Stimulated activated naive CD4-positive, alpha-beta T cell (primary cell): ENCODE measurements at regions not wholly inside any gene's neighbourhood (a gene's known extent, or its start where the extent isn't known, plus 50 kb on each side); places are given as distances from the start of the nearest gene placed in this dataset.

ENCODE experiments used
- DNase-seq, 6 experiments: peaks; one replicate each; lab custom pipeline; 2025; lab: John Stamatoyannopoulos, UW

DNA sequence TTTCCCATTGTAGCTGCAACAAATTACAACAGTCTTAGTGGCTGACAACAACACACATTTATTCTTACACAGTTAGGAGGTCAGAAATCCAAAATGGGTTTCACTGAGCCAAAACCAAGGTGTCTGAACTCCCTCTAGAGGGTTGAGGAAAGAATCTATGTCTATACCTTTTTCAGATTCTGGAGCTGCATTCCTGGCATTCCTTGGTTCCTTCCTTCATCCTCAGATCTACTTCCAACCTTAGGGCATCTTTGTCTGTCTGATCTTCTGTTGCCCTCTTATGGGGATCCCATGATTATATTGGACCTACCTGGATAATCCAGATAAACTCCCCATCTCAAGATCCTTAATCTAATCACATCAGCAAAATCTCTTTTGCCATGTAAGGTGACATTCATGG lies 540.9 kb upstream of the MAP3K7 start:
- no peak for DNase-seq

- DNase-seq, result no peak
These were observed 540.0 kb upstream of the MAP3K7 start for GRCh38 chr6:91126876-91127275.

DNA sequence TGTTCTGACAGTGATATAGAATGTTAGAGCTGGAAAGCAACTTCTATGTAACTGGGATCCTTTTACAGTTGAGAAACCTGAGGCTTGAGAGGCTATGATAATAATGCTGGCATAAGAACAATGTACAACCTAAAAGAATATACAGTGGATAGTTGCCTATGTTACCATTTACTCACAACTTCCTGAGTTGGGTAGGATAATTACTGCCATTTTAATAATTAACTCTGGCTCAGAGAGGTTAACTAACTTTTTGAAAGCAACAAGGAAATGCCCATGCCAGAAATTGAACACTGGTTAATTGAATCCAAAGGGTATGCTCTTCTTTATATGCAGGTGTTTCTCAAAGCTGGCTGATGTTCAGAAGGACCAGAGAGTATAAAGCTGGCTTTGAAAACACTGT lies 530.7 kb upstream of the MAP3K7 start:
- no peak for DNase-seq

DNA sequence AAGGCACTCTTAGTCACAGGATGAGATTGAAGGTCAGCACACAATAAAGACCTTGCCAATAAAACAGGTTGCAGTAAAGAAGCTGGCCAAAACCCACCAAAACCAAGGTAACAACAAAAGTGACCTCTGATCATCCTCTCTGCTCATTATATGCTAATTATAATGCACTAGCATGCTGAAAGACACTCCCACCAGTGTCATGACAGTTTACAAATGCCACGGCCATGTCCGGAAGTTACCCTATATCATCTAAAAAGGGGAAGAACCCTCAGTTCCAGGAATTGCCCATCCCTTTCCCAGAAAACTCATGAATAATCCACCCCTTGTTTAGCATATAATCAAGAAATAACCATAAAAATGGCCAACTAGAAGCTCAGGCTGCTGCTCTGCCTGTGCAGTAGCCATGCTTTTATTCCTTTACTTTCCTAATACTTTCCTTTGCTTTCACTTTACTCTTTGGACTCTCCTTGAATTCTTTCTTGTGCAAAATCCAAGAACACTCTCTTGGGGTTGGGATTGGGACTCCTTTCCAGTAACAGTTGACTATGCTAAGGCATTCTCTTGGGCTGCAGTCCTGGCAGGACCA lies 527.3 kb upstream of the MAP3K7 start:
- no peak for DNase-seq

- DNase-seq, result no peak
These were observed 519.2 kb upstream of the MAP3K7 start for GRCh38 chr6:91106083-91106482.

GRCh38 chr6:91105532-91105931 lies 518.7 kb upstream of the MAP3K7 start:
- DNase-seq, result no peak

DNA sequence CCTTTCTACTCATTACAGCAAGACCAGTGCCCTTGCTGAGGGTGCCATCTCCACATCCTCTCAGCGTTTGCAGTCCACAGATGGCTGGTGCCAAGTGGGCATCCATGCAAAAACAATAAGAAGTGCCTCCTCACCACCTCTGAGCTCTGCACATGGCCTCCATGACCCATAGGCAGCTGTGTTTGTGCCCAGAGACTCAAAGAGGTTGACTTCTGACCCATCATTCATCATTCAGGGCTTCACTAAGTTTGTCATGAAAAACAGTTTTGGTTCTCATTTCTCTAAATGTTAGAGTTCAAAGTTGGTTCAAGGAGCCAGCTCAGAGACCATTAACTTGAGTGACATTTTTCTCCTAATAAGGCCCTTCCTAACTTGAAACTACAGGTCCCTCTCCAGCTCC lies 512.6 kb upstream of the MAP3K7 start:
- DNase-seq, result no peak

DNA sequence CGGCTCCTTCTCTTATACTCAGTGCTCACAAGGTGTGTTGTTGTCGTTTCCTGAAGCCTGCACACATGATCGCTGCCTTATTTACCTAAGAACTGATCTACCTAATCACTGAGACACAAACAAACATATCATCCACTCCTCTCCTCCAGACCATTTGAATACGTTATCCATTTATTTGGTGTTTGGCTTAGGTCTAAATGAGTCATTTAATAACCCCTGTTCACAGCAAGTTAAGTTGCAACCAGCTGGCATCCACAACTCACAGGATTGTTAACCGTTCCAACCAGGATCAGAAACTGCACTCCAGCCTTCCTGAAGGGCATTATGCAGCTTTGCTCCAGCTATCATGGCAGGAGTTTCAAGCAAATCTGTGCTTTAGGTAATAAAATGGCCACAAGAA lies 511.1 kb upstream of the MAP3K7 start:
- no peak for DNase-seq

DNA sequence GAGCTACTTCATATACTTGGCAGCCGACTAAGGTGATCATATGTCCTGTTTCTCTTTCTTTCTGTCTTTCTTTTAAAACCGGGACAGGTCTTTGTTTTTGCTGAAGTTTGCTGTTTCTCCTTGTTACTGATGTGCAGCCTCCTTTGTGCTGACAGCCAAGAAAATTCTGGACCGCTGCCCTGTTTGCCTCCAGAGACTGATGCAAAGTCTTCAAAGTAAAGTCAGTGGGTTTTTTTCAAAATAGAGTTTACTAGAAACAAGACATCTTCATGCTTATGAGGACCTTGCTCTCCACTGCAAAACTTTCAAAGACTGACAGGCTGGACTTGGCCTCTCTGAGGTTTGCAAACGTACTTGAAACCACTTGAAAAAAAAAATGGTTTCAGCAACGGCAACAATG lies 510.5 kb upstream of the MAP3K7 start:
- DNase-seq, result no peak

GRCh38 chr6:91094806-91095475 lies 508.1 kb upstream of the MAP3K7 start:
- DNase-seq, result no peak

DNA sequence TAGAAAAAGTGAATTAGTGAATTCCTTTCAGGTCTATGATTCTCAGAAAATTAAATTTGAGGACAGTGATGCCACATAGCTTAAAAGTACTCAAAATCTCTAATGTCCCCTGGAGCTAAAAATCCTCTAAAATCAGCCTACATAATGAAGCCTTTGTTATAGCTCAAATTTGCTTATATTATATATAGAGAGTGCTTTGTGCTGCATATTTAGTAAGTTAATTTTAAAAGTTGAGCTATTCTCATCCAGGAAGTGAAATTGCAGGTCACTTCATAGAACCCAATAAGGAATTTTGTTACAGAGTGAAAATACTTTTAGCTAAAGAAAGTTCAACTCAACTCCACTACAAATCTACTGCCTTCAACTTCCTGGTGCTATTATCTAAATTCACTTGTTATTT lies 507.5 kb upstream of the MAP3K7 start:
- DNase-seq, result no peak

- no peak for DNase-seq
These were observed 502.1 kb upstream of the MAP3K7 start for GRCh38 chr6:91088976-91089375.

- DNase-seq, result no peak
These were observed 501.6 kb upstream of the MAP3K7 start for GRCh38 chr6:91088515-91088914.

GRCh38 chr6:91087908-91088307 lies 501.0 kb upstream of the MAP3K7 start:
- DNase-seq, result no peak

GRCh38 chr6:91083211-91083610 lies 496.3 kb upstream of the MAP3K7 start:
- DNase-seq, result no peak

GRCh38 chr6:91082311-91082832 lies 495.5 kb upstream of the MAP3K7 start:
- no peak for DNase-seq

DNA sequence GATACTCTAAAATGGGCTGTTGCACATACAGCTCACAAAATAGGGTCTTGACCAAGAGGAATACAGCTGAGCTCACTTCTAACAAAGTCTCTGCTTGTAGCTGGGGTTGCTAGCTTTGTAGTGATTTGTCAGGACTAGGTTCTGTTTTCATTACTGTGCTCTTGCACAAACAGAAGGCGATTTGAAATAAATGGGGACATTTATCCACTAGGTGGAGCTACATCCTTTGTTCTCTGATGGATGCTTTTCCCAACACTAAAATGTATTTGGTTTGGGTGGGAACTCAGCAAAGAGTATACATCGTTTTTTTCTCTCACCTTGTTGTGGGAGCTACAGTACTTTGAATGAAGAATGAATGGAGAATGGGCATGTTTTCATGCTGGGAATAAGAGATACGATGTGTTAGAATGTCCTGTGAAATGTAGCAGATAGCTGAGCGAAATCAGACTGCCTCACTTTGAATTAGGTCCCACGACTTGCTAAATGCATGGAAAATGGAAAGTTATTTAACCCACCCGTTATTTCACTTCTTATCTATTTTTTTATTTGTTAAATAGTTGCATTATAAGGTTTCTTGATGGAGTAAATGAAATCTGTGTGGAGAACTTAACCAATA lies 494.7 kb upstream of the MAP3K7 start:
- DNase-seq, result no peak

DNA sequence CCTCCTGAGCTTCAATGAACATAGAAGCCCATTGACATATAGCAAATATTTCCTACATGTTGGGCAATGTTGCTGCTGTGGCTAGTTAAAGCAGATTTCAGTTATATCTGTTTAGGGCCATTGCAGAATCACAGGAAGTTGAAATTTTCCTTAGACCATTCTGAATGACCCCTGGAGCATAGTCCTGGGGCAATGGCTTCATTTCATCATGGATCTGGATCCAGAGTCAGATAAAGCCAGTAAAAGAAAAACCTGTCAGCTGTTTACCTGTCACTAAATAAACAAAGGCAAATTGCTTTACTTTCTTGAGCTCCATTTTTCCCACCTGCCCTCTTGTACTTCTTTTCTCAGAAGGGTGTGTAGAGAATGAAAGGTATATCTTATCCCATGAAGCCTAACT lies 494.0 kb upstream of the MAP3K7 start:
- DNase-seq, result no peak

DNA sequence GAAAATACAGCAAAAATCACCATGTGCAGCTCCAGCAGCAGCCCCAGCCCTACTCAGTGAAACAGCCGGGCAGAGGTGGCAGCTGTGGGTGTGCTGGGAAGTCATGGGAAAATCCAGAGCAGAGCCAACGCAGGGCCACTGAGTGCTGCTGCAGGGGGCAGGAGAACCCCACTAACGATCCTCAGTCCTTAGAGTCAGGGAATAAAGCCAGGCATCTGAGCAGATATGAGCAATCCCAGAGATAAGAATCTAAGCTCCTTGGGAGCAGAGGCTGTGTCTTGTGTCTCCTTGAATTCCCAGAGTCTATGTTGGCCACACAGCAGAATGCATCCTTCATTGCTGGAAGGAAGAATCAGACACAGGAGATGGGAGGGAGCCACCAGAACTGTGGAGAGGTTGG lies 493.1 kb upstream of the MAP3K7 start:
- DNase-seq, result no peak

DNA sequence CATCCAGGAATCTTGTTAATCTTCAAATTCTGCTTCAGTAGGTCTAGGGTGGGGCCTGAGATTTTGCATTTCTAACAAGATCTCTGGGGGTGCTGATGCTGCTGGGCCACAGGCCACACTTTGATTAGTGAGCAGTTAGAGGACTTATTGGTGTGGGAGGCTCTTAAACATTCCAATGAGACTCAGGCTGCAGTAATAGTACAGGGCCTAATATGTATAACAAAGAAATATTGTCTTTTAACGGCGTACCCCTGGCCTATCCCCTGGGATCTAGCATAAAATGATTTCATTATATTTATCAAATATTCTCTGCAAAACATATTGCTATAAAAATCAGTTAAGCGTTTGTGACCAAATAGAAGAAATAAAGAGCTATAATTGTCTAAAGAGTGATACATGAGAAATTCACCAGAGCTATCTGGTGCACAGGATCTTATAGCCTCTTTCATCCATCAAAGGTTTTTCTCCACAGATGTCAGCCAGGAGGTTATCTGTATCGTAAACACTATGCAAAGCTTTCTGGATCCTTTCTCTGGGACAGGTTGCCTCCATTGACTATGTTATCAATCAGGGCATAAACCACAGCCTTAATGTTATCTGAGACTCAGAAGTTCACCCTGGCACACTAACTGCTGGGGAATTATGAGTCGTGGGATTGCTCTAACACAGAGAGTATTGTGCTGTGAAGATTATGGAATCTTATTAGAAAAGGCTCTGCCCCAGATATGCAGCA lies 488.5 kb upstream of the MAP3K7 start:
- DNase-seq, result no peak

- no peak for DNase-seq
These were observed 476.5 kb upstream of the MAP3K7 start for GRCh38 chr6:91063362-91063761.

DNA sequence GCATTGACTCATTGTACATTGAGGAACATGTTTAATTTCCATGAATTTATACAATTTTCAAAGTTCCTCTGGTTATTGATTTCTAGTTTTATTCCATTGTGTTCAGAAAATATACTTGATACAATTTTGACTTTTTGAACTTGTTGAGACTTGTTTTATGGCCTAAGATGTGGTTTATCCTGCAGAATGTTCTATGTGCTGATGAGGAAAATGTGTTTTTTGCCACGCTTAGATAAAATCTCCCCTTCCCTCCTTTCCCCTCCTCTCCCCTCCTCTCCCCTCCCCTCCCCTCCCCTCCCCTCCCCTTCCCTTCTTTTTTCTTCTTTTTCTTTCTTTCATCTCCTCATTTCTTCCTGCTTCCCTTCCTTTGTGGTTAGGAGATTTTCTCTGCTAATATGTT lies 470.8 kb upstream of the MAP3K7 start:
- no peak for DNase-seq

DNA sequence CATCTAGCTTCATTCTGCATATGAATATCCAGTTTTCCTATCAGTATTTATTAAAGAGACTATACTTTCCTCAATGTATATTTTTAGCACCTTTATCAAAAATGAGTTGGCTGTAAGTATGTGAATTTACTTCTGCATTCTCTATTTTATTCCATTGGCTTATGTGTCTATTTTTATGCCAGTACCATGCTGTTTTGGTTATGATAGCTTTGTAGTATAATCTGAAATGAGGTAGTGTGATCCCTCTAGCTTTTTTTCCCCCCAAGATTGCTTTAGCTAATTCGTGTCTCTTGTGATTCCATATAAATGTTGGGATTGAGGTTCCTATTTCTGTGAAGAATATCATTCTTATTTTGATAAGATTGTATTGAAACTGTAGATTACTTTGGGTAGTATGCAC lies 469.1 kb upstream of the MAP3K7 start:
- no peak for DNase-seq
